HG02610 (cell line): ENCODE measurements at regions not wholly inside any gene's neighbourhood (a gene's known extent, or its start where the extent isn't known, plus 50 kb on each side); places are given as distances from the start of the nearest gene placed in this dataset.
"Not testable (repeated sequence)": the region's sequence is repeated elsewhere in the genome, so short reads cannot be mapped to it uniquely, and the experiment has no call there.

Experiments used
- ATAC-seq: cut with Tn5 transposase; IDR thresholded peaks from one replicate; pipeline ENCODE4 v1.9.1; 2021; ENCODE audit warnings: mild to moderate bottlenecking, moderate library complexity; ENCODE audit not compliant: unreplicated experiment

DNA sequence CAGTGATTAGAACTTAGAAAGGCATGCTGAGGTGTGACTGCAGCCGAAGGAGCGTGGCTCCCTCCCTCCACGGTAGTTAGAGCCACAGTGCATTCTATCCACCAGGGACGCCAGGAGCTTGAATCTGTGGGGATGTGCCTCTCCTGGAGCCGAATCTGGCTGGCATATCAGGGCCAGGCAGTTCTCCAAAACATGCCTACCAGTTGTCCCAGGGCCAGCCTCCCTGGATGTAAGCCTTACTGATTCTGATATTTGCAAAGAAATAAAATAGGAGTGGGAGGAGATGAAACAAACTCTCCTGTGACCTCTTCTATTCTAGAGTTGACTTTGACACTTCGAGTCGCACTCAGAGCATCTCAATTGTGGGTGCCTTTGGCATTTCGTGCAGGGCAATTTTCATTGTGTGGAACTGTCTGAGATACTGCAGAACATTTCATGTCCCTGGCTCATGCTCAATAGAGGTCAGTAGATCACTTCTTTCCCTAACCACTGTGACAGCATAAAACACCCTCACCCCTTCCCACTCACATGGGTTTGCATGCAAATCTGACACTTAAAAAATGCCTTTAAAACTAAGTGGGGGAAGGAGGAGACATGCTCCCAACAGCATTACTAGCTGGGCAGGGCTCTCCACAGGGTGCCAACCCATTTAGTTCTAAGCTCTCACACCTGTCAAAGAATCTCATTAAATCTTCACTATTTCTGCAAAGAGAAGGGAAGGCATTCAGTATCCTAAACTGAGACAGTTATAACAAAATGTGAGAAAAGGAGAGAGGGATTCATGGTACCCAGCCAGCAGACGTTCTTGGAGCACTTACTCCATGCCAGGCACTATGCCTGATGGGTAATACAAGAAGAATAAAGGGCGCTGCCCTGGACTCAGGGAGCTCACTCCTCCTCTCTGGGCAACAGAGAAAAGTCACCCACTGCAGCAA is 378.9 kb downstream of the PREX1 start:
- ATAC-seq = no peak

DNA sequence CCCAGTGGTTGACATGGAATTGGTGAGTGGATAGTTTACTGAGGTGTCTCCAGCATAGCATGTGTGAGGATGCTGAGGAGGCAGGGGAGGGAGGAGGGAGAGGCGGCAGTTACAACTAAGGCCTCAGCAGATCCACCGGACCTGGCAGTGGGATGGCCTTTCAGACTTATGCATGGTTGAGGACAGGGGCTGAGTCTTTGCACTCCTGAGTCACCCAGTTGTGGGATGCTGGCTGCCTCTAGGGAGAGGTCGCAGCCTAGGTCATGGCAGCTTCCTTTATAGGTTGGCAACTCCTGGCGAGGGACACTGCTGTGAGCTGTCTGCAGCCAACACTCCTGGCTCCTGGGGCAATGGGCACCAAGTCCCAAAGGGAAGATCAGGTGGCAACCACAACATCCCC is 380.3 kb downstream of the PREX1 start:
- ATAC-seq = no peak

DNA sequence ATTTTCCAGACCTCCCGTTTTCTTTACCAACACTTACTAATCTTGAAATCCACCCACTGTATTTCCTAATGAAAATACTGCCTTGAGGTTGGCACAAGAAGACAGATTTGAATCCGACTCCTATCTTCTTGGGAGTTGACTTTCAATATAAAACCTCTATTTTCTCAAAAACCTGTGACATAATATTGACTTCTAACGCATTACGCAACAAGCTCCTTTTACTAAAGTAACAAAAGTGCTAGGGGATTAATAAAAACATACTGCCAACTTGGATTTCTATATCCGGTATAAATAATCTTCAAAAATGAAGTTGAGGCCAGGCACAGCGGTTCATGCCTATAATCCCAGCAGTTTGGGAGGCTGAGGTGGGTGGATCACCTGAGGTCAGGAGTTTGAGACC is 382.0 kb downstream of the PREX1 start:
- ATAC-seq = no peak

DNA sequence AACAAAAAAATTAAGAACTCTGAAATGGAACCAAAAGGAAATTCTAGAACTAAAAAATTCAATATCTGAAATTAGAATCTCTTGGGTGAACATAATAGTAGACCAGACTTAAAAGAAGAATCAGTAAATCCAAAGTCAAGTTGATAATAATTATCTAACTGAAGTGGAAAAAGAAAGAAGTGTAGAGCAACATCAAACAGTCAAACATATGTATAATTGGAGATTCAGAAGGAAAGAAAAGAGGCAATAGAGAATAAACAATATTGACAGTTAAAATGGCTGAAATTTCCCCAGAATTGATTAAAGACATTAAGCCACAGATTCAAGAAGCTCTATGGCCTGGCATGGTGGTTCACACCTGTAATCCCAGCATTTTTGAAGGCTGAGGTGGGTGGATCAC is 383.6 kb downstream of the PREX1 start:
- no peak for ATAC-seq

DNA sequence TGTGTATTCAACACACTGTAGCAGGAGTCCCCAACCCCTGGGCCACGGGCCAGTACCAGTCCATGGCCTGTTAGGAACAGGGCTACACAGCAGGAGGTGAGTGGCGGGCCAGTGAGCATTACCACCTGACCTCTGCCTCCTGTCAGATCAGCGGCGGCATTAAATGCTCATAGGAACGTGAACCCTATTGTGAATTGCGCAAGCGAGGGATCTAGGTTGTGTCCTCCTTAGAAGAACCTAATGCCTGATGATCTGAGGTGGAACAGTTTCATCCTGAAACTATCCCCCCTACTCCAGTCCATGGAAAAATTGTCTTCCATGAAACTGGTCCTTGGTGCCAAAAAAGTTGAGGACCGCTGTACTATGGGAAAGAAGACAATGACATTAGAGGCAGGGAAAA is 386.9 kb downstream of the PREX1 start:
- no peak for ATAC-seq

DNA sequence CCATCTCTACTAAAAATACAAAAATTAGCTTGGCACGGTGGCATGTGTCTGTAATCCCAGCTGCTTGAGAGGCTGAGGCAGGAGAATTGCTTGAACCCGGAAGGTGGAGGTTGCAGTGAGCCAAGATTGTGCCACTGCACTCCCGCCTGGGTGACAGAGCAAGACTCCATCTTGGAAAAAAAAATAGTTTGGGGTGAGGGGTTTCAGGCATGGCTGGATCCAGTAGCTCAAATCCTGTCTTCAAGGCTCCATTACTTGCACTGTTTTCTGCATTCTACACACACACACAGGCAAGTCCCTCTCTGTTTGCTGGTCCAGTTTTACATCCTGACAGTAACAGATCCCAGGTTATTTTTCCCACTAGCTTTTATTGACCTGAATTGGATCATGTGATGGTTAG is 387.5 kb downstream of the PREX1 start:
- ATAC-seq = not testable (repeated sequence)

DNA sequence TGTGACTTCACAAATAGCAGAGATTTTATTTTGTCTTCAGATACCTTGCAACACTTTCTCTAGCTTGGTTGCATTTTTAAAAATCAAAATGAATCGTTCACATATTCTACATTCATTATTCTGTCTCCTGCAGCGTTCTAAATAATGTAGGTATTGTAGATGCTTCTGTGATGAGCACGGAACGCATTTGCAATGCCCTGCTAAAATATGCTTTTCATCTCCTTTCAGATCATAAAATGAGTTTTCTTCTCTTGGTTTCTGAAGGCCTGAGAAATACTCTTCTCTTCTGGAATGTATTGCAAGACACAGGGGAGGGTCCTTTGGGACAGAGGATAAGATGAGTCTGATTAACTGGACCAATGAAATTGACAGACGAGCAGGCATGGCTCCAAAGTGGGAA is 390.7 kb downstream of the PREX1 start:
- no peak for ATAC-seq

DNA sequence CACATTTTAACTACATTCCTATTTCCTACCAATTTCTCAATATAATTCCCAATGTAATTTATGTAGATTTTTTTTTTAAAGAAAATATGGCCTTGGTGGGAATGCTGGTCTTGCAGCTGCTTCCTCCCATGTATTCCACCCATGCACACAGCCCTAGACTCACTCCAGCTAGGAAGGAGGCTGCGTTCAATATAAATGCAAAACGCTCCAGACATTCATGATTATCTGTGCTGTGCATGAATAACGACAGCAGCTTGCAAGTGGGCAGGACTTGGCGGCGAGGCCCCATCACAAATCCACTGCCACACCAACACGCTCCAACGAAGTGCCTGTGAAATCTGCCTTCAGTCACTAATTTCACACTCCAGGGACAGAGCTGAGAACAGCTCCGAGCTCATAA is 391.2 kb downstream of the PREX1 start:
- not testable (repeated sequence) for ATAC-seq

DNA sequence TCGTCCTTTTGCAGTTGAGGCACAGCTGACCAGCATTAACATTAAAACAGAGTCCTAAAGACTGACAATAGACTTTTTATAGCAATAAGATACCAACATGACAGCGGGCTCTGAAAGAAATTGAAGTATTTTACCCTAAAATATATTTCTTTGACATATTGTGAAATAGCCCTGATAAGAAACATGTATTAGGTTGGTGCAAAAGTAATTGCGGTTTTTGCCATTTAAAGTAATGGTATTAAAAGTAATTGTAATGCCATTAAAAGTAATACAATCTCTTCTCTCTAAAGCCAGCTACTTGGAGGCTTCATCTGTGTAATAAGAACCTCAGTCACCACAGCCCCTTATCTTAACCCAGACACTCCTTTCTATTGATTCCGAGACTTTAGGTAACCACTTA is 394.6 kb downstream of the PREX1 start:
- no peak for ATAC-seq

DNA sequence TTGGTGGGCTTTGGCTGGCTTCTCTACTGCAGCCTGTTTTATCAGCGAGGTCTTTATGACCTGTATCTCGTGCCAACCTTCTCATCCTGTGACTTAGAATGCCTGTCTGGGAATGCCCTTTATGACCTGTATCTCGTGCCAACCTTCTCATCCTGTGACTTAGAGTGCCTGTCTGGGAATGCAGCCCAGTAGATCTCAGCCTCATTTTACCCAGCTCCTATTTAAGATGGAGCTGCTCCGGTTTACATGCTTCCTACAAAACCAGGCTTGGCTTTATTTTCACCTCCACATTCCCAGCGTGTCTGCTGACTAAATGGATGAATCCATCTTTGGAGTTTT is 395.3 kb downstream of the PREX1 start:
- ATAC-seq = no peak

DNA sequence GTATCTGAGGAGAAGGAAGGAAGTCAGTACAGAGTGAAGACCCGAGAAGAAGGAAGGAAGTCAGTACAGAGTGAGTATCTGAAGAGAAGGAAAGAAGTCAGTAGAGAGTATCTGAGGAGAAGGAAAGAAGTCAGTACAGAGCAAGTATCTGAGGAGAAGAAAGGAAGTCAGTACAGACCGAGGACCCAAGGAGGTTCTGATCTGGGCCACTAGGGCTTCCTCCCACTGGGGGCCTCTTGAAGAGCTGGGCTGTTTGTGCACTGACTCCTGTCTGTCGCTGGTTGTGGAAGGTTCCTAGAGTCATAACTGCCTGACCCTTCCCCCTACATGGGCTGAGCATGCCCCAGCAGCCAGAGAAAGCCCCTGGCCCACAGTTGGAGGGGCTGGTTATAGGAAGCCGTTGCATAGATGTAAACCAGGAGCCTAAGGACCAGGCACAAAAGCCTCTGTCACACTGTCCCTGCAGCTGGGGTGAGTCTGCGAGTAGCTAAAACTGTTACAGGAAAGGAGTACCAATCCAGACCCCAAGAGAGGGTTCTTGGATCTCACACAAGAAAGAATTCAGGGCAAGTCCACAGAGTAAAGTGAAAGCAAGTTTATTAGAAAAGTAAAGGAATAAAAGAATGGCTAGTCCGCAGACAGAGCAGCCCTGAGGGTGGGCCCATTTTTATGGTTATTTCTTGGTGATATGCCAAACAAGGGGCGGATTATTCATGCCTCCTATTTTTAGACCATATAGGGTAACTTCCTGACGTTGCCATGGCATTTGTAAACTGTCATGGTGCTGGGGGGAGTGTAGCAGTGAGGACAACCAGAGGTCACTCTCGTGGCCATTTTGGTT is 395.9 kb downstream of the PREX1 start:
- ATAC-seq = no peak

DNA sequence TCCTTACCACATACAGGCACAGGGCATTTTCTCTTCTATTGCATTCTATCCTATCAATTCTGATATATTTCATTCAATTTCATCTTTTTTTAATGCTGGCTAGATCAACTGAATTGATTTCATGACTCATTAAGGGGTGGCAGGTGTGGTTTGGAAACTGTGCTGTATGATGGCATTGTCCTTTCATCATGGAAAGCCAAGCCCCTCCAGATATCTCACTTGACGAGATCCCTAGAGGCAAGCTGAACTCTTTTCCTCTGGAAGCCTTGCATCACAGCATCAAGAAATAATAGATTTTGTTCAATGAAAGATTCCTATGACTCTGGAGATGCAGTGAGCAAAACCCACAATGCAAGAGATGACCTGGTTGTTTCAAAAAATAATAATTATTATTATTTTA is 401.2 kb downstream of the PREX1 start:
- no peak for ATAC-seq

DNA sequence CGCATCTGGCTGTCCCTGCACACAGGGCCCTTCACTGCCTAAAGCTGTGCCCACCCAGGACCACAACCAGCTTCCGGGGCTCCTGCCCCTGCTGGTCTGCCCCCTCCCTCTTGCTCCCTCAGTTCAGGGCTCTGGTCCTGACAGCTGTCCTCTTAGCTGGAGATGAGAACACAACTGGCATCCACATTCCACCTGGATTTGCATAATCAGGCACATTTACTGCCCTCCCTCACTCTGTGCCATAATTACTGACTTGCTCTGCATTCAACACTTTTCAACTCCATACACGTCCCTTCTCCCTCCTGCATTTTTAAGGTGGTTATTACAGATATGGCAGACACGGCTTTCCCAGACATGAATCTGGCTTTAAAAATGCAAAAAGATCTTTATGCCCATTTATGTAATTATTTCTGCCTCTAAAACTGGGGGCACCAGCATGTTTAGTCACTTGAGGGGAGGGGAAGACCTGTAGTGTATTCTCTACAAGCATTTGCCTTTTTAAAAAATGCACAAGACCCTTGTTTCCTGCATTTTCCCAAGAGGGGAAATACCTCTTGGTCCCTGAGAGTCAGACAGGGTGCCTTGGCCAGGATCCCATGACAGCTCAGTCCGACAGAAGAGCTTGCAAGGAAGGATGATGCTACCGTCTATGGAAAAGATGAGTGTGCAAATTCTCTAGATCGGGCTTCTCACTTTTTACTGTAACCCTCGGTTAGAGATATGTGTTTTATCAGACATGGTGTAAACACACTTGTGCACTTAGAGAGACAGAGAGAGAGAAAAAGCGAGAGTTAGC is 401.8 kb downstream of the PREX1 start:
- ATAC-seq = no peak

DNA sequence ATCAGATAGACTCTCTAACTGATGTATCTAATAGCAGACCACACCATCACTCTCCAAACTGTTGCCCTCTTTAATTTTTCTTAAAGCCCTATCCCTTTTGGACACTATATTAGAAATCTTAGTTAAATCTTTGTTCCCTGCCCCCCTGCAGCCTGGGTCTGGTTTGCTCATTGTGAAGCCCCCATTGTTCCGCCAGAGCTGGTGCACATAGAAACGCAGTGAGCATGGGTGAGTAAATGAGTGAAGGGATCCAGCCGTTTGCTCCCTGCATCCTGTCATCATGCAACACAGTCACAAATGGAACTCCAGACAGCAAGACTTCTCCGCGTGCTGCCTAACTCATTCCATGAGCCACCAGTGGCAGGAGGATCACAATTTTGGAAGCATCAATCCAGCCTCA is 402.5 kb downstream of the PREX1 start:
- no peak for ATAC-seq

DNA sequence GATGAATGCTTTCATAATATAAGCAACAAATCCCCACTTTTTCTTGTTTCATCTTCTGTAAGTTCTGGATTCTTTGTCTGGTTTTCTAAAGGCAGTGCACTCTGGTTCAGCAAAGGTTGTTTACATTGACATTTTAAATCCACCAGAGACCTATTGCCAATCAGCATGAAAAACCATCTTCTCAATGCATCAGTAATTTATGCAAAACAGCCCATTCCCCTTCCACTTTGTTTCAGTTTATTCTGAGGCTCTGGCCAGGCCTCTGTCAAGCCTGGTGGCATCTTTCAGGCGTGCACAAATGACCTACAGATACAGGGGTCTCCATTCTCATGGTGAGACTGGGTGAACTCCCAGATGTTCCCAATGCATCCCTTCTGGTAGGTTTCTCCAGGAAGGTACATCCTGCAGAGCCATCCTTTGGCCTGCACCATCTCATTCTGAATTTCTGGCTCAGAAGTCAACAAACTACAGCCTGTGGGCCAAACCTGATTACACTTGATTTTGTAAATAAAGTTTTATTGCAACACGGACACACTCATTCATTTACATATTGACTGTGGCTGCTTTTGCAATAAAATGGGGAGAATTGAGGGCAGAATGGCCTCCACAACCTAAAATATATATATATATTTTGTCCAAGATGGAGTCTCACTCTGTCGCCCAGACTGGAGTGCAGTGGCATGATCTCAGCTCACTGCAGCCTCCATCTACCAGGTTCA is 405.4 kb downstream of the PREX1 start:
- no peak for ATAC-seq

DNA sequence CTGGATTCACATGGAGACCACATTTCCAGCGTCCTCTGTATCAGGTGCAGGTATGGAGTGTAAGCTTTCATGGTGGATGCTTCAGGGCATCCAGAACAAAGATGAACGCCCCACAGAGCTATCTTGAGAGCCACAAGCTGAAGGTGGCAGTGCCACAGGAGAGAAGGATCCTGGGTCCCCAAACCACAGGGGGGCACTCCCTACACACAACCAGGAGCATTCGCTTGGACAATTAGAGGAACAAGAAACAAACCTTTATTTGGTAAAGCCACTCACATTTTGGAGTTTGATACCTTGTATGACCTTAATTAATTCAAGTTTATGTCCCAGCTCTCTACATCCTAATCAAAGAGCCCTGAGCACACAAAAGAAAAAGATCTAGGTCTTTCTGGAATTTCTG is 406.3 kb downstream of the PREX1 start:
- no peak for ATAC-seq

DNA sequence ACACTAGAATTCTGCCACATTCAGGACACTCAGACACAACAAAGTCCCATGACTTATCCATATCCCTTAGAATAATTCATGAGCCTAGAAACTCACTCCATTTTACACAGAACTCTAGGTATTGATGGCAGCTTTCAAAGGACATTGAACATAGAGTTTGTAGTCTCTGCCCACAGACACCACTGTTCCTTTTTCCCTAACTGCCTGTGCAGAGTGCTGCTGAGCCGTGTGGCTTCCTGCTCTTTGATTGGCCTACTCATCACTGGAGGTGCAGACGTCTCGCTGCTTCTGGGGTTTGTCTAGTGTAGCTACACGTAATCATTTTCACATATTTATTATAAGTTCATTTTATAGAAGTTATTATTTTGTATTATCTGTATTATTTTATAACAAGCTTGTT is 407.6 kb downstream of the PREX1 start:
- ATAC-seq = no peak

DNA sequence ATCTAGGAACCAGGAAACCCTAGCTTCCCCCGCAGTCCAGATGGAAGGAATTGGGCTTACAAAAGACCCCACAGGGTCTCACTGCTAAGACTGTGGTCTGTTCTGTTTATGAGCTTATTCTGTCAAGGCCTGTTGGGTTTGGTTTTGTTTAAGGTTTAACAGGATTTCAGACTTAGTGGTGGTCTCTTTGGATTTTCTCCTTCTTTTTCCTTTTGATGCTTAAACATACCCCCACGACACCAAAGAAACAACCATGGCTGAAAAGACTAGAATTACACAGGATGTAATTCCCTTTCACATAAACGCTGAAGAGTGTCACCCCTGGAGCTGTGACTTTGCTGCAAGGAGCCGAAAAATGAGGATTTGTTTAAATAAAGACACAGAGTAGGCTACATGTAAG is 408.6 kb downstream of the PREX1 start:
- no peak for ATAC-seq

DNA sequence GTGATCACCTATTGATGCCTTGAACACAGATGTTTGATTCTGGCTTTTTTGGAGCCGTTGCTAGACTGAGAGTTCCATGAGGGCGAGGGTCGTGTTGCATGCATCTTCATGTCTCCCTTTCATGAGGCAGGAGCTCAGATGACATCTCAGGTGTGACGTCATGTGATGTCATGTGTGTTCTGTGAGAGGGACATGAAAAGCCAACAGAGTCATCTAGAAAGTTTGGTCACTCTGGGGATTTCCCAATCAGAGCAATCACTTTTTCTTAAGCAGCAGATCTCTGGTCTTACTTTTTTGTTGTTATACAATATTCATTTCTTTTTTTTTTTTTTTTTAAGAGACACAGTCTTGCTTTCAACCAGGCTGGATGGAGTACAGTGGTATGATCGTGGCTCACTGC is 411.8 kb downstream of the PREX1 start:
- ATAC-seq = no peak

DNA sequence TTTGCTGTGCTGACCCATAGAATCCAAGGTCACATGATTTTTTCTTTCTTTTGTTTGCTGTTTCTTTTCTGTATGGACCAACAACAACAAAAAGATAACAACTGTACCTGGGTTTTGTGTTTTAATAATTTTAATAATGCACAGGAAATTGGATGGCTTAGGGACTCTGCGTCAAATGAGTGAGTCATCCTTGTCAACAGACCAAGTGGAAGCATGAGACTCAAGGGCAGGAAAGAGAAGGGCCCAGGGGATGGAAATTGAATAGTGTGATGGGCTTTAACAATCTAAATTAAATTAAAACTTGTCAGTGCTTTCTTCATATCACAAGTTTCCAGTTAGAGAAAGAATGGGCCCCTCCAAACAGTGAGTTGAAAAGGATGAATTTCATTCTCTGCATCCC is 413.0 kb downstream of the PREX1 start:
- no peak for ATAC-seq
